ENCODE measurements at regions not wholly inside any gene's neighbourhood (a gene's known extent, or its start where the extent isn't known, plus 50 kb on each side); places are given as distances from the start of the nearest gene placed in this dataset.

DNA sequence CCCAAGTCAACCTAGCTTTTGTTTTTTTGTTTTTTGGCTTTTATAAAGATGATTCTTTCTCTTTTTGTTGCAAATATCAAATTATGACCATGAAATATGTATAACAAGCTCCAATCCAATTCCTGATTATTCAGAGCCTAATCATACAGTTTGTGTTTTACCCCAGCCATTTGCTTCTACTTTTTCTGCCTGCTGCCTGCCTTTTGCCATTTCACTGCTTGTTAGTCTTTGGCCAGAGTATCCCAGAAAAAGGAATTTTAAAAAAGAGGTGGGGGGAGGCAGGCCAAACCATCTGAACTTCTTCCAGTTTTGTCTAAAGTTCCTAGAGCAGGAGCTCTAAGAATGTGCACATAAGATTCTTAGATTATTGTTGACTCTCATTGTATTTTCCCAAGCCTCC is 211.9 kb upstream of the VRK2 start:
- TF ChIP-seq, protein P1, sequence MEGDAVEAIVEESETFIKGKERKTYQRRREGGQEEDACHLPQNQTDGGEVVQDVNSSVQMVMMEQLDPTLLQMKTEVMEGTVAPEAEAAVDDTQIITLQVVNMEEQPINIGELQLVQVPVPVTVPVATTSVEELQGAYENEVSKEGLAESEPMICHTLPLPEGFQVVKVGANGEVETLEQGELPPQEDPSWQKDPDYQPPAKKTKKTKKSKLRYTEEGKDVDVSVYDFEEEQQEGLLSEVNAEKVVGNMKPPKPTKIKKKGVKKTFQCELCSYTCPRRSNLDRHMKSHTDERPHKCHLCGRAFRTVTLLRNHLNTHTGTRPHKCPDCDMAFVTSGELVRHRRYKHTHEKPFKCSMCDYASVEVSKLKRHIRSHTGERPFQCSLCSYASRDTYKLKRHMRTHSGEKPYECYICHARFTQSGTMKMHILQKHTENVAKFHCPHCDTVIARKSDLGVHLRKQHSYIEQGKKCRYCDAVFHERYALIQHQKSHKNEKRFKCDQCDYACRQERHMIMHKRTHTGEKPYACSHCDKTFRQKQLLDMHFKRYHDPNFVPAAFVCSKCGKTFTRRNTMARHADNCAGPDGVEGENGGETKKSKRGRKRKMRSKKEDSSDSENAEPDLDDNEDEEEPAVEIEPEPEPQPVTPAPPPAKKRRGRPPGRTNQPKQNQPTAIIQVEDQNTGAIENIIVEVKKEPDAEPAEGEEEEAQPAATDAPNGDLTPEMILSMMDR (IDR thresholded peaks at IDR 0.05): no peak
- Histone ChIP-seq H3K4me1 (no peaks in the 10 kb centered on the region), H3K9me3 (no peaks in the 10 kb centered on the region), H3K4me3 (no peak overlapping the region), H3K27me3 (no peaks in the 10 kb centered on the region), H3K36me3 (no peaks in the 10 kb centered on the region), H3K27ac (no peak overlapping the region)
- intact Hi-C loops (cut with DNase I): no loop called here
- DNase-seq (ENCODE audit: low spot score in 2 of 2): no peak

GRCh38 chr2:57842531-57842930 is 204.1 kb upstream of the VRK2 start:
- Histone ChIP-seq H3K4me1 (no peaks in the 10 kb centered on the region), H3K9me3 (no peaks in the 10 kb centered on the region), H3K4me3 (no peak overlapping the region), H3K27me3 (no peaks in the 10 kb centered on the region), H3K36me3 (no peaks in the 10 kb centered on the region), H3K27ac (no peak overlapping the region)
- intact Hi-C loops (cut with DNase I): no loop called here
- no peak for DNase-seq (ENCODE audit: low spot score in 2 of 2)
- TF ChIP-seq, protein P1 (IDR thresholded peaks at IDR 0.05): no peak

DNA sequence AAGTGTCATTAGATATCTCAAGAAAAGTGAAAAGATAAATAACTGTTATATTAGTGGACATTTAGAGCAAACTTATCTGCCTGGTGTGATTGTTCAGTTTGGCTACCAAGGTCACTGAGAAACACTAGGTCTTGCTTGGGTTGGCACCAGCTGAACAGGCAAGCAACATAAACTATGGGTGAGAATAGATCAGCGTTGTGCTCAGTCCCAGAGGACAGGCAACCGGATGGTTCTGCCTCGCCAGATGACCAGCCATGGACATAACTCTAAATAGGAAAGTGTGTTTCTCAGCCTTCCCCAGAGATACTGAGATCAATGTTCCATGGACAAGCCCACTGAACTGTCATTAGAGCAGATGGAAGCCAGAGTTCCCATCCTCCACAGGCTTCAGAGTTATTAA is 203.4 kb upstream of the VRK2 start:
- Histone ChIP-seq H3K9me3 (no peaks in the 10 kb centered on the region), H3K27me3 (no peaks in the 10 kb centered on the region), H3K4me3 (no peak overlapping the region), H3K4me1 (no peaks in the 10 kb centered on the region), H3K36me3 (no peaks in the 10 kb centered on the region), H3K27ac (no peak overlapping the region)
- TF ChIP-seq, protein P1 (IDR thresholded peaks at IDR 0.05): no peak
- intact Hi-C loops (cut with DNase I): no loop called here
- no peak for DNase-seq (ENCODE audit: low spot score in 2 of 2)

- intact Hi-C loops (cut with DNase I): no loop called here
- no peak overlapping the region for H3K4me3 ChIP-seq
- no peaks in the 10 kb centered on the region for H3K36me3 ChIP-seq
- no peaks in the 10 kb centered on the region for H3K27me3 ChIP-seq
- no peaks in the 10 kb centered on the region for H3K4me1 ChIP-seq
- H3K9me3 ChIP-seq: no peaks in the 10 kb centered on the region
- DNase-seq (ENCODE audit: low spot score in 2 of 2): no peak
- H3K27ac ChIP-seq: no peak overlapping the region
- TF ChIP-seq, protein P1 (IDR thresholded peaks at IDR 0.05): no peak
Observed at GRCh38 chr2:57848723-57849122, 197.9 kb upstream of the VRK2 start.

GRCh38 chr2:57849843-57850242 is 196.8 kb upstream of the VRK2 start:
- Histone ChIP-seq H3K27ac (no peak overlapping the region), H3K36me3 (no peaks in the 10 kb centered on the region), H3K4me1 (no peaks in the 10 kb centered on the region), H3K27me3 (no peaks in the 10 kb centered on the region), H3K9me3 (no peaks in the 10 kb centered on the region), H3K4me3 (no peak overlapping the region)
- intact Hi-C loops (cut with DNase I): no loop called here
- TF ChIP-seq, protein P1 (IDR thresholded peaks at IDR 0.05): no peak
- no peak for DNase-seq (ENCODE audit: low spot score in 2 of 2)

GRCh38 chr2:57850415-57851130 is 196.0 kb upstream of the VRK2 start:
- Histone ChIP-seq H3K27me3 (no peaks in the 10 kb centered on the region), H3K9me3 (no peaks in the 10 kb centered on the region), H3K36me3 (no peaks in the 10 kb centered on the region), H3K27ac (no peak overlapping the region), H3K4me1 (no peaks in the 10 kb centered on the region), H3K4me3 (no peak overlapping the region)
- intact Hi-C loops (cut with DNase I): no loop called here
- TF ChIP-seq, protein P1 (IDR thresholded peaks at IDR 0.05): no peak
- DNase-seq (ENCODE audit: low spot score in 2 of 2): no peak
